GM12878 (cell line): ENCODE measurements at regions not wholly inside any gene's neighbourhood (a gene's known extent, or its start where the extent isn't known, plus 50 kb on each side); places are given as distances from the start of the nearest gene placed in this dataset.

ENCODE experiments used
- ATF7 ChIP-seq: fragments of 450-650 bp; IDR thresholded peaks from 2 replicates; pipeline ENCODE4 v1.6.1; 2016; ENCODE audit warnings: low read depth, mild to moderate bottlenecking
- EP300 ChIP-seq, 2 experiments: fragments of 150-350 bp in 1 of 2; IDR thresholded peaks; 2 replicates each; pipeline ENCODE4 v1.6.1; 2011 to 2012; ENCODE audit warnings: low read depth in 2 of 2, low read length in 2 of 2, borderline replicate concordance in 1 of 2, improper control_type of control experiment in 1 of 2, inconsistent platforms in 1 of 2; ENCODE audit not compliant: control insufficient read depth in 1 of 2
- HDAC2 ChIP-seq: fragments of 200-600 bp; sonication (generic); IDR thresholded peaks from 2 replicates; pipeline ENCODE4 v1.6.1; 2017
- IKZF1 ChIP-seq: fragments of 450-650 bp; conservative IDR thresholded peaks from 2 replicates; pipeline ENCODE4 v1.6.1; 2017; ENCODE audit warnings: antibody characterized with exemption, mild to moderate bottlenecking
- MEF2B ChIP-seq: fragments of 450-650 bp; IDR thresholded peaks from 2 replicates; pipeline ENCODE4 v1.6.1; 2018; ENCODE audit warnings: mild to moderate bottlenecking, moderate library complexity; ENCODE audit not compliant: partially characterized antibody, poor library complexity, severe bottlenecking
- NFYB ChIP-seq: IDR thresholded peaks from 2 replicates; pipeline ENCODE4 v1.6.1; 2011; ENCODE audit warnings: low read depth, mild to moderate bottlenecking, low read length, improper control_type of control experiment, moderate library complexity; ENCODE audit not compliant: insufficient read depth
- RBBP5 ChIP-seq: fragments of 200-600 bp; sonication (generic); conservative IDR thresholded peaks from 2 replicates; pipeline ENCODE4 v1.6.1; 2016
- RCOR1 ChIP-seq: conservative IDR thresholded peaks from 2 replicates; pipeline ENCODE4 v1.6.1; 2012; ENCODE audit warnings: low read depth, low read length, improper control_type of control experiment
- SP1 ChIP-seq: IDR thresholded peaks from one replicate; pipeline ENCODE4 v1.6.1; 2011; ENCODE audit warnings: low read depth, low read length
- SUPT20H ChIP-seq: IDR thresholded peaks from 2 replicates; pipeline ENCODE4 v1.6.1; 2011; ENCODE audit warnings: low read depth, mild to moderate bottlenecking, low read length, moderate library complexity, borderline replicate concordance; ENCODE audit not compliant: control insufficient read depth
- TF ChIP-seq, protein P1 (sequence below): fragments of 450-650 bp; IDR thresholded peaks from 2 replicates; pipeline ENCODE4 v1.6.1; 2014; ENCODE audit warnings: mild to moderate bottlenecking
- TF ChIP-seq, protein P2 (sequence below), 3 experiments: IDR thresholded peaks in 2 of 3; conservative IDR thresholded peaks in 1 of 3; 2 replicates each; pipeline ENCODE4 v1.5.1; 2011; ENCODE audit warnings: low read depth in 3 of 3, low read length in 3 of 3, mild to moderate bottlenecking in 3 of 3, control low read depth in 2 of 3, moderate library complexity in 2 of 3, inconsistent platforms in 1 of 3, mixed read lengths in 1 of 3; ENCODE audit not compliant: control insufficient read depth in 2 of 3, insufficient read depth in 1 of 3; ENCODE audit errors: extremely low read depth in 1 of 3
- TF ChIP-seq, protein P3 (sequence below): IDR thresholded peaks from 2 replicates; pipeline ENCODE4 v1.6.1; 2011; ENCODE audit warnings: low read depth, low read length, improper control_type of control experiment, borderline replicate concordance

DNA sequence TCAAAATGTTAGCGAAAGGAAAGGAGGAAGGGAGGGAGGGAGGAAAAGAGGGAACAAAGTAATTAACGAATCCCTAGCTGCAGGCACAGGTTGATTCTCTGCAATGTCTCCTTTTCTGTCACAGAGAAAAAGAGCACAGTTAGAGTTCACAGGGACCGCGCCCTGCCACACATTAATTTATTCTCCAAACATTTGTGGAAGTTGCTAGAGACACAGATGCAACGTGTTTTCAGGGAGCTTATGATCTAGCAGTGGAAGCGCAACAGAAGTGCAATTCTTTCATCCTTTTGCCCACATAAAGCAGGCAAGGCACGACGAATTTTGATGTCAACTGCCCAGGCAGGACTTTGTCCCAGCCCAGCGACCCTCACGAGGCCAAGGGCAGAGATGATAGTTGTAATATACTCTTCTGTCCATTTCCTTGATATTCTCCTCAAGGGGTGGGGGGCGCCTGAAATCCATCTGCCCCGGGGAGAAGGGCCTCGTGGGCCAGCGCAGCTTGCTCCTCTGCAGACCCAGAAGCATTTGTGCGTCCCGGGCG is 101.7 kb upstream of the ZNF438 start:
- TF ChIP-seq, protein P1, sequence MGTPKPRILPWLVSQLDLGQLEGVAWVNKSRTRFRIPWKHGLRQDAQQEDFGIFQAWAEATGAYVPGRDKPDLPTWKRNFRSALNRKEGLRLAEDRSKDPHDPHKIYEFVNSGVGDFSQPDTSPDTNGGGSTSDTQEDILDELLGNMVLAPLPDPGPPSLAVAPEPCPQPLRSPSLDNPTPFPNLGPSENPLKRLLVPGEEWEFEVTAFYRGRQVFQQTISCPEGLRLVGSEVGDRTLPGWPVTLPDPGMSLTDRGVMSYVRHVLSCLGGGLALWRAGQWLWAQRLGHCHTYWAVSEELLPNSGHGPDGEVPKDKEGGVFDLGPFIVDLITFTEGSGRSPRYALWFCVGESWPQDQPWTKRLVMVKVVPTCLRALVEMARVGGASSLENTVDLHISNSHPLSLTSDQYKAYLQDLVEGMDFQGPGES = no peak
- TF ChIP-seq EP300 (IDR thresholded peaks at IDR 0.05; ENCODE audit: borderline replicate concordance in 1 of 2, control insufficient read depth in 1 of 2, low read depth in 2 of 2, low read length in 2 of 2) (no peak), SUPT20H (no peak), IKZF1 (no peak), HDAC2 (no peak), ATF7 (no peak), RCOR1 (no peak), NFYB (no peak), MEF2B (no peak), RBBP5 (no peak), SP1 (no peak)
- TF ChIP-seq, protein P2, sequence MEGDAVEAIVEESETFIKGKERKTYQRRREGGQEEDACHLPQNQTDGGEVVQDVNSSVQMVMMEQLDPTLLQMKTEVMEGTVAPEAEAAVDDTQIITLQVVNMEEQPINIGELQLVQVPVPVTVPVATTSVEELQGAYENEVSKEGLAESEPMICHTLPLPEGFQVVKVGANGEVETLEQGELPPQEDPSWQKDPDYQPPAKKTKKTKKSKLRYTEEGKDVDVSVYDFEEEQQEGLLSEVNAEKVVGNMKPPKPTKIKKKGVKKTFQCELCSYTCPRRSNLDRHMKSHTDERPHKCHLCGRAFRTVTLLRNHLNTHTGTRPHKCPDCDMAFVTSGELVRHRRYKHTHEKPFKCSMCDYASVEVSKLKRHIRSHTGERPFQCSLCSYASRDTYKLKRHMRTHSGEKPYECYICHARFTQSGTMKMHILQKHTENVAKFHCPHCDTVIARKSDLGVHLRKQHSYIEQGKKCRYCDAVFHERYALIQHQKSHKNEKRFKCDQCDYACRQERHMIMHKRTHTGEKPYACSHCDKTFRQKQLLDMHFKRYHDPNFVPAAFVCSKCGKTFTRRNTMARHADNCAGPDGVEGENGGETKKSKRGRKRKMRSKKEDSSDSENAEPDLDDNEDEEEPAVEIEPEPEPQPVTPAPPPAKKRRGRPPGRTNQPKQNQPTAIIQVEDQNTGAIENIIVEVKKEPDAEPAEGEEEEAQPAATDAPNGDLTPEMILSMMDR (IDR thresholded peaks at IDR 0.05 in 2 of 3, conservative IDR thresholded peaks at IDR 0.05 in 1 of 3; ENCODE audit: control insufficient read depth in 2 of 3, extremely low read depth in 1 of 3, insufficient read depth in 1 of 3, low read depth in 3 of 3, low read length in 3 of 3) = no peak
- TF ChIP-seq, protein P3, sequence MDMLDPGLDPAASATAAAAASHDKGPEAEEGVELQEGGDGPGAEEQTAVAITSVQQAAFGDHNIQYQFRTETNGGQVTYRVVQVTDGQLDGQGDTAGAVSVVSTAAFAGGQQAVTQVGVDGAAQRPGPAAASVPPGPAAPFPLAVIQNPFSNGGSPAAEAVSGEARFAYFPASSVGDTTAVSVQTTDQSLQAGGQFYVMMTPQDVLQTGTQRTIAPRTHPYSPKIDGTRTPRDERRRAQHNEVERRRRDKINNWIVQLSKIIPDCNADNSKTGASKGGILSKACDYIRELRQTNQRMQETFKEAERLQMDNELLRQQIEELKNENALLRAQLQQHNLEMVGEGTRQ = no peak
